Lower lobe of right lung (tissue), 2 donors: ENCODE measurements at regions not wholly inside any gene's neighbourhood (a gene's known extent, or its start where the extent isn't known, plus 50 kb on each side); places are given as distances from the start of the nearest gene placed in this dataset.

Experiments
- ATAC-seq, 2 donors: fragments of 200-7000 bp; cut with Tn5 transposase; one replicate each; pipeline ENCODE4 v1.9.1; 2020 to 2022; ENCODE audit warnings: mild to moderate bottlenecking in 2 of 2, moderate library complexity in 2 of 2
- DNase-seq: peaks from one replicate; pipeline ENCODE4 v3.0.0-alpha.2; 2020
- H3K27ac ChIP-seq: fragments of 200-600 bp; one replicate; pipeline ENCODE4 v1.8.0; 2022
- H3K27me3 ChIP-seq: fragments of 200-600 bp; one replicate; pipeline ENCODE4 v1.8.0; 2022; ENCODE audit warnings: low read depth
- H3K36me3 ChIP-seq: fragments of 200-600 bp; one replicate; pipeline ENCODE4 v1.8.0; 2022; ENCODE audit warnings: mild to moderate bottlenecking
- H3K4me1 ChIP-seq: fragments of 200-600 bp; one replicate; pipeline ENCODE4 v1.8.0; 2022
- H3K4me3 ChIP-seq: fragments of 200-600 bp; one replicate; pipeline ENCODE4 v1.8.0; 2022; ENCODE audit warnings: mild to moderate bottlenecking
- H3K9me3 ChIP-seq: fragments of 200-600 bp; one replicate; pipeline ENCODE4 v1.8.0; 2022
- intact Hi-C: fragments of 100-400 bp; cut with DNase I; formaldehyde crosslinking; loops from one replicate; pipeline ENCODE4 v1.11.0; 2022
- TF ChIP-seq, protein P1 (sequence below): fragments of 200-600 bp; IDR thresholded peaks from one replicate; pipeline ENCODE4 v1.8.0; 2022; ENCODE audit warnings: antibody characterized with exemption, mild to moderate bottlenecking
- donor health status: DM: no; HTN: yes; CAD: no; lungs with severe emphysema.

DNA sequence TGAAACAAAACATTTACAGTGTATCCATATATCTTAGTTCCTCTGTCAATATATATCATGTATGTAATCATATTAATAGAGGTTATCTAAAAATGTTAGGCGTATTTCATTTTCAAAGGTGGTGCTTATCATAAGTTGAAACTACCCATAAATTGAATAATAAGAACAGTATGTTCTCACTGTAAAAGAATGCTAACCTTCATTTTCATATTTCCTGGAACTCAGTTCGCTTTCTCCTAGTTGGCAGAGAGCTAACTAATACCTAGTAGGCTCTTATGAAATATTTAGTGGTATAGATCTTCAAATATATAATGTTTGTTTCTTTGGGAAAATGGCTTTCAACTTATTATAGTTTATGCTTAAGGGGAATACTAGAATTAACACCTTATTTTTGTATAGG is 118.4 kb downstream of the DISP1 start:
- TF ChIP-seq, protein P1, sequence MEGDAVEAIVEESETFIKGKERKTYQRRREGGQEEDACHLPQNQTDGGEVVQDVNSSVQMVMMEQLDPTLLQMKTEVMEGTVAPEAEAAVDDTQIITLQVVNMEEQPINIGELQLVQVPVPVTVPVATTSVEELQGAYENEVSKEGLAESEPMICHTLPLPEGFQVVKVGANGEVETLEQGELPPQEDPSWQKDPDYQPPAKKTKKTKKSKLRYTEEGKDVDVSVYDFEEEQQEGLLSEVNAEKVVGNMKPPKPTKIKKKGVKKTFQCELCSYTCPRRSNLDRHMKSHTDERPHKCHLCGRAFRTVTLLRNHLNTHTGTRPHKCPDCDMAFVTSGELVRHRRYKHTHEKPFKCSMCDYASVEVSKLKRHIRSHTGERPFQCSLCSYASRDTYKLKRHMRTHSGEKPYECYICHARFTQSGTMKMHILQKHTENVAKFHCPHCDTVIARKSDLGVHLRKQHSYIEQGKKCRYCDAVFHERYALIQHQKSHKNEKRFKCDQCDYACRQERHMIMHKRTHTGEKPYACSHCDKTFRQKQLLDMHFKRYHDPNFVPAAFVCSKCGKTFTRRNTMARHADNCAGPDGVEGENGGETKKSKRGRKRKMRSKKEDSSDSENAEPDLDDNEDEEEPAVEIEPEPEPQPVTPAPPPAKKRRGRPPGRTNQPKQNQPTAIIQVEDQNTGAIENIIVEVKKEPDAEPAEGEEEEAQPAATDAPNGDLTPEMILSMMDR = no peak
- peaks cover under 1% of the 10 kb centered on the region for H3K4me1 ChIP-seq
- no peak for ATAC-seq
- H3K9me3 ChIP-seq = no peaks in the 10 kb centered on the region
- no peak overlapping the region for H3K4me3 ChIP-seq
- H3K27ac ChIP-seq = no peak overlapping the region
- DNase-seq = no peak
- no peaks in the 10 kb centered on the region for H3K27me3 ChIP-seq
- intact Hi-C loops = no loop called here
- no peaks in the 10 kb centered on the region for H3K36me3 ChIP-seq

DNA sequence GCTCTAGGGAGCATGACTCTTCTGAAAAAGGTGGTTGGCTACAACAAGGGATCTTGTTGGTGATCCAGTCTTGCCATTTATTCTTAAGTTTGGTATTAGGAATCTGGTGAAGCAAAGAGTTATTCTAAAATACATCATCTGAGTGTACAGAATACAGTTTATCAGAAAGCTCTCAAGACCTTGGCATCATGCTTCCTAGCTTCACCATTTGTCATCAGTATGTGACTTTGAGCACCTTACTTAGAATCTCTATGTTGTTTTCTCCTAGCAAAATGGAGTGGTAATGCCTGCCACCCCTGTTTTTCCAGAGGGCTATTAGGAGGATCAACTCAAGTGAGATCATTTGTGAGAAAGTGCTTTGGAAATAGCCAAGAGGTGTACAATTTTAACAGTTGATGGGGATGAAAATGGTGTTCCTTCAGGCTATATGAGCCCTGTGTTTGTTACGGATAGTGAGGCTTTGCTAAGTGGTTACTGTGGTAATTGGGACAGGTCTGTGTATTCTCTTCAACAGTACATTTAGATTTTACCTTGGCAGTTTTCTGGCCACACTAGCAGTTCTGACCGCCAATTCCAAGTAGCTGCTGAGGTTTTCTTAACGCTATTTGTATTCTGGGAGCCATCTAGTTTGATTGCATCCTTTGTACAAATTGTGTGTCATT is 120.5 kb downstream of the DISP1 start:
- H3K27me3 ChIP-seq = no peaks in the 10 kb centered on the region
- H3K4me3 ChIP-seq = no peak overlapping the region
- no peaks in the 10 kb centered on the region for H3K9me3 ChIP-seq
- H3K27ac ChIP-seq = no peak overlapping the region
- DNase-seq (no peak), ATAC-seq (no peak)
- intact Hi-C loops = no loop called here
- TF ChIP-seq, protein P1 = no peak
- H3K4me1 ChIP-seq = no peaks in the 10 kb centered on the region
- H3K36me3 ChIP-seq = no peaks in the 10 kb centered on the region

DNA sequence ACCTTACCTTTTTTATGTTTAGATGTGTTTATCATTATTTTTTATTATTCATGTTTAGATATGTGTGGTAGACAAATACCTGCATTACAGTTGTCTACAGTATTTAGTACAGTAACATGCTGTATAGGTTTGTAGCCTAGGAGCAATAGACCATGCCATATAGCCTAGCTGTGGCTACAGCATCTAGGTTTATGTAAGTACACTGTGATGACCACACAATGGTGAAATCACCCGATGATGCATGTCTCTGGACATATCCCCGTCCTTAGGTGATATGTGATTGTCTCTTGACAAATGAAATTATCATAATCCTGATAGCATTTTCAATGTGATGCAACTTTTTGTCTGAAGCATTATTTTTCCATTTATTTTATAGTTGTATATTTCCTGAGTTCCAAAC is 121.2 kb downstream of the DISP1 start:
- H3K36me3 ChIP-seq = no peaks in the 10 kb centered on the region
- ATAC-seq (no peak), DNase-seq (no peak)
- H3K4me1 ChIP-seq = no peaks in the 10 kb centered on the region
- H3K27ac ChIP-seq = no peak overlapping the region
- no peaks in the 10 kb centered on the region for H3K27me3 ChIP-seq
- H3K9me3 ChIP-seq = no peaks in the 10 kb centered on the region
- TF ChIP-seq, protein P1 = no peak
- intact Hi-C loops = no loop called here
- H3K4me3 ChIP-seq = no peak overlapping the region

DNA sequence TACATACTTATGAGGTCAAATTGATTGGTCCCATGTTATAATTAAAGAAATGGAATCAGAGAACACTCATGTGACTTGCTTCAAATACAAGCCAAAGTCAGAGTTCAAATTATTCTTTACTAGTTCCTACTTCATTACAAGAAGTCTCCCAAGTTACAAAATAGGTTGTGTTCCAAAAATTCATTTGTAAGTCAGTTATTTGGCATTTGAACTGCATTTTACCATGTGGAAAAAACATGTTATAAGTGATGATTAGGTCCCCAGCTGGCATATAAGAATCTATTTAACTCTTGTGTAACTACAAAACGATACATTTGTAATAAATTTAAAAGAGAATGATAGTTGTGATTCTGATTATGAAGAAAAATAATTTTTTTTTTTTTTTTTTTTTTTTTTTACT is 124.1 kb downstream of the DISP1 start:
- Histone ChIP-seq H3K36me3 (peaks cover 13% of the 10 kb centered on the region), H3K4me1 (no peaks in the 10 kb centered on the region), H3K9me3 (no peaks in the 10 kb centered on the region), H3K27ac (no peak overlapping the region), H3K4me3 (no peak overlapping the region), H3K27me3 (no peaks in the 10 kb centered on the region)
- TF ChIP-seq, protein P1 = no peak
- ATAC-seq (no peak), DNase-seq (no peak)
- intact Hi-C loops = no loop called here

DNA sequence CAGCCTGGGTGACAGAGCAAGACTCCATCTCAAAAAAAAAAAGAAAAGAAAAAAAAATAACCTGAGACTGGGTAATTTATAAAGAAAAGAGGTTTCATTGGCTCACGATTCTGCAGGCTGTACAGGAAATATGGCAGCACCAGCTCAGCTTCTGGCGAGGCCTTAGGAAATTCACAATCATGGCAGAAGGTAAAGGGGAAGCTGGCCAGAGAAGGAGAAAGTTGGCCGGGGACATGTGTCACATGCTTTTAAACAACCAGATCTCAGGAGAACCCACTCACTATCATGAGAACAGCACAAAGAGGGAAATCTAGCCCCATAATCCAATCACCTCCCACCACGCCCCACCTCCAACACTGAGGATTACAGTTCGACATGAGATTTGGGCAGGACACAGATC is 125.3 kb downstream of the DISP1 start:
- Histone ChIP-seq H3K36me3 (peaks cover 20% of the 10 kb centered on the region), H3K4me3 (no peak overlapping the region), H3K9me3 (no peaks in the 10 kb centered on the region), H3K4me1 (no peaks in the 10 kb centered on the region), H3K27ac (no peak overlapping the region), H3K27me3 (no peaks in the 10 kb centered on the region)
- intact Hi-C loops = no loop called here
- DNase-seq (no peak), ATAC-seq (no peak)
- TF ChIP-seq, protein P1 = no peak
